Adrenal gland (tissue), 9 donors: ENCODE measurements at regions not wholly inside any gene's neighbourhood (a gene's known extent, or its start where the extent isn't known, plus 50 kb on each side); places are given as distances from the start of the nearest gene placed in this dataset.

Source experiments
- DNase-seq, 7 donors: peaks; one replicate each; pipeline ENCODE4 v3.0.0-alpha.2; 2019 to 2020
- H3K27ac ChIP-seq, 5 donors: fragments of 200-600 bp; sonication (generic) in 4 of 5; 1 replicate in 3 of 5; 2 replicates in 2 of 5; pipeline versions ENCODE4 v1.5.1 to v1.8.0; 2016 to 2020; ENCODE audit warnings: mild to moderate bottlenecking in 1 of 5
- H3K27me3 ChIP-seq: fragments of 200-600 bp; 2 replicates; pipeline ENCODE4 v1.8.0; 2021
- H3K36me3 ChIP-seq, 2 donors: fragments of 200-600 bp; replicated peaks in 1 of 2; 1 replicate in 1 of 2; 2 replicates in 1 of 2; pipeline versions ENCODE4 v1.5.1 to v1.8.0; 2018 to 2022
- H3K4me1 ChIP-seq, 2 donors: fragments of 200-600 bp; replicated peaks in 1 of 2; 1 replicate in 1 of 2; 2 replicates in 1 of 2; pipeline versions ENCODE4 v1.5.1 to v1.8.0; 2018 to 2021
- H3K4me3 ChIP-seq, 4 donors: fragments of 200-600 bp; sonication (generic) in 3 of 4; one replicate each; pipeline ENCODE4 v1.5.1; 2016 to 2018
- H3K9me3 ChIP-seq, 3 donors: fragments of 200-600 bp; sonication (generic) in 1 of 3; replicated peaks in 1 of 3; 1 replicate in 2 of 3; 2 replicates in 1 of 3; pipeline versions ENCODE4 v1.5.1 to v1.8.0; 2016 to 2021
- POLR2A ChIP-seq, 2 donors: fragments of 450-650 bp; IDR thresholded peaks; one replicate each; pipeline ENCODE4 v1.6.1; 2017; ENCODE audit warnings: antibody characterized with exemption in 2 of 2, mild to moderate bottlenecking in 2 of 2, moderate library complexity in 1 of 2
- WGBS, 4 donors: extraction: QIAGEN DNeasy Blood & Tissue Kit in 2 of 4; methylation state at CpG; one replicate each; pipeline versions ENCODE4 v1.1.5 to v1.1.7; 2013 to 2017; 5-methylcytosine and 5-hydroxymethylcytosine counted together
- intact Hi-C, 2 donors: fragments of 100-400 bp; cut with DNase I; formaldehyde crosslinking; loops; one replicate each; pipeline versions ENCODE4 v1.14.1 to v1.15.0; 2022 to 2023
- TF ChIP-seq, protein P1 (sequence below), 6 experiments: fragments of 450-650 bp in 4 of 6; fragments of 200-600 bp in 2 of 6; sonication (generic) in 1 of 6; IDR thresholded peaks; 1 replicate in 5 of 6; 2 replicates in 1 of 6; pipeline versions ENCODE4 v1.5.1 to v1.8.0; 2016 to 2021; ENCODE audit warnings: antibody characterized with exemption in 6 of 6, mild to moderate bottlenecking in 2 of 6, moderate library complexity in 1 of 6
- donor health status: healthy with polysubstance abuse.
- donor health status: Bipolar disorder and iron deficiency.
- donor health status: DM: yes; HTN: yes; CAD: no.
- donor health status: DM: no; HTN: no; CAD: no.
- donor health status: DM: no; HTN: no; CAD: no.

DNA sequence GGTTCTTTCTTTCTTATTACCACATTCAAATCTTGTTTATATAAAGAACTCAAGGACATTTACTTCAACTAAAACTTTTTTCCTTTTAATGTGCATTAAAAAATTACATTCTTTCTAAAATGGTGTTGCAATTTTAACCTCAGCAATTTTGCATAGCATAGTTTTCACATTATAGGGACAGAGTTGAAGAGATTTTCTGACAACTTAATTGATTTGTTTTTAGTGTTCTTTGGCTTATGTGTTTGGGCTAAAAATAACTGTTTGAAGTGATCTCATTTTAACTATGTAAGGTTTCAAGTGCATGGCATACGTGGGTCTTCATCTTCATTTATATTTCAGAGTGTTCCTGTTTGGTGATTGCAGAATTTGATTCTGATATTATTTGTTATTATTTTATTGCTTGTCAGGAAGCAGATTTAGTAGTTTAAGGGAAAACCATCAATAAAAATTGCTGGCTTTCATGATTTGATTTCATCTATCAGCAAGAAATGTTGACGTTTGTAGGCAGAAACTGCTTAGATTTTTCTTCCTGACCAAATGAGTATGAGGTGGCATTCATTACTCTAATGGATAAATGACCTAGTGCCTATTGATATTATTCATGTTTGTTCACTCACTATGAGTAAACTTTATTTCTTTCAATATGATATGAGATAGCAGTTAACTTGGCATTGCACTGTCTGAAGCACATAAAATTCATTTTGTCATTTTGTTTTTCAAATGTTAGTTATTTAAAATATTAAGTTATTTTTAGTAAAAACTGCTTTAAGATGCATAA is 398.4 kb downstream of the NUP35 start:
- Histone ChIP-seq H3K27ac (no peak overlapping the region), H3K36me3 (no peaks in the 10 kb centered on the region), H3K4me3 (no peak overlapping the region), H3K27me3 (no peaks in the 10 kb centered on the region), H3K4me1 (no peaks in the 10 kb centered on the region), H3K9me3 (no peaks in the 10 kb centered on the region)
- WGBS, 4 donors = 36 to 39% (median 37%) methylated on average over 2 of the region's 2 CpGs
- intact Hi-C loops = no loop called here
- no peak for TF ChIP-seq POLR2A (IDR thresholded peaks at IDR 0.05)
- TF ChIP-seq, protein P1, sequence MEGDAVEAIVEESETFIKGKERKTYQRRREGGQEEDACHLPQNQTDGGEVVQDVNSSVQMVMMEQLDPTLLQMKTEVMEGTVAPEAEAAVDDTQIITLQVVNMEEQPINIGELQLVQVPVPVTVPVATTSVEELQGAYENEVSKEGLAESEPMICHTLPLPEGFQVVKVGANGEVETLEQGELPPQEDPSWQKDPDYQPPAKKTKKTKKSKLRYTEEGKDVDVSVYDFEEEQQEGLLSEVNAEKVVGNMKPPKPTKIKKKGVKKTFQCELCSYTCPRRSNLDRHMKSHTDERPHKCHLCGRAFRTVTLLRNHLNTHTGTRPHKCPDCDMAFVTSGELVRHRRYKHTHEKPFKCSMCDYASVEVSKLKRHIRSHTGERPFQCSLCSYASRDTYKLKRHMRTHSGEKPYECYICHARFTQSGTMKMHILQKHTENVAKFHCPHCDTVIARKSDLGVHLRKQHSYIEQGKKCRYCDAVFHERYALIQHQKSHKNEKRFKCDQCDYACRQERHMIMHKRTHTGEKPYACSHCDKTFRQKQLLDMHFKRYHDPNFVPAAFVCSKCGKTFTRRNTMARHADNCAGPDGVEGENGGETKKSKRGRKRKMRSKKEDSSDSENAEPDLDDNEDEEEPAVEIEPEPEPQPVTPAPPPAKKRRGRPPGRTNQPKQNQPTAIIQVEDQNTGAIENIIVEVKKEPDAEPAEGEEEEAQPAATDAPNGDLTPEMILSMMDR (IDR thresholded peaks at IDR 0.05) = no peak
- DNase-seq = no peak

DNA sequence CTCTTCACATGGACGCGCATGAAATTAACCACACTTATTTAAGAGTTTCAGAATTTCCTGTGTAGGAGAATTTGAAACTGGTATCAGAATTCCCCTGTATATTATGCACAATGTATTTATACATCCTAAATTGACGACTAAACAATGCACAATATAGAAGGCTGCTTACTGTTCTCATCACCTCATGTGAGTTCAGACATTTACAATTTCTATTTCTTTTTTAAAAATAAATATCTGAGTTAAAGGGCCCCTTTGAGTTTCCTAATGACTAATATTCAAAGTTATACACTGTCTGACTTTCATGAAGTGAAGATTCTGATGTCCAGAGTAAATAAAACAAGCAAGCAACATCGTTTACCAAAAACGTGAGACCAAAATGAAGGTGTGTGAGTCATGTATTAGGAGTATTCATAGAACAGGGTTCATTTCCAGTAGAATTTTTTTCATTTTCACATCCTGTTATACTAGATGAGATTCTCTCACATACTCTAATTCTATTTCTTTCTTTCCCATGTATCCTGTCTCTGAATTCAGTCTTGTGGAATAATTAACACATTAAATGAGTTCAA is 406.2 kb downstream of the NUP35 start:
- no peak overlapping the region for H3K27ac ChIP-seq
- no peaks in the 10 kb centered on the region for H3K4me1 ChIP-seq
- no peaks in the 10 kb centered on the region for H3K9me3 ChIP-seq
- no peak for DNase-seq
- H3K36me3 ChIP-seq = no peaks in the 10 kb centered on the region
- 45 to 49% (median 46%) methylated on average over 5 of the region's 5 CpGs for WGBS, 4 donors
- intact Hi-C loops = no loop called here
- H3K4me3 ChIP-seq = no peak overlapping the region
- TF ChIP-seq POLR2A (IDR thresholded peaks at IDR 0.05) = no peak
- TF ChIP-seq, protein P1 (IDR thresholded peaks at IDR 0.05) = no peak
- no peaks in the 10 kb centered on the region for H3K27me3 ChIP-seq

GRCh38 chr2:183532514-183532913 is 408.3 kb downstream of the NUP35 start:
- H3K4me3 ChIP-seq = no peak overlapping the region
- 46 to 57% (median 51%) methylated on average over 3 of the region's 3 CpGs for WGBS, 4 donors
- no peaks in the 10 kb centered on the region for H3K9me3 ChIP-seq
- H3K36me3 ChIP-seq = no peaks in the 10 kb centered on the region
- H3K27me3 ChIP-seq = no peaks in the 10 kb centered on the region
- no peaks in the 10 kb centered on the region for H3K4me1 ChIP-seq
- no peak overlapping the region for H3K27ac ChIP-seq
- intact Hi-C loops = no loop called here
- TF ChIP-seq, protein P1 (IDR thresholded peaks at IDR 0.05) = no peak
- TF ChIP-seq POLR2A (IDR thresholded peaks at IDR 0.05) = no peak
- no peak for DNase-seq

GRCh38 chr2:183533021-183533420 is 408.8 kb downstream of the NUP35 start:
- DNase-seq = no peak
- TF ChIP-seq POLR2A (IDR thresholded peaks at IDR 0.05) = no peak
- TF ChIP-seq, protein P1 (IDR thresholded peaks at IDR 0.05) = no peak
- H3K27ac ChIP-seq = no peak overlapping the region
- H3K4me3 ChIP-seq = no peak overlapping the region
- no peaks in the 10 kb centered on the region for H3K36me3 ChIP-seq
- H3K4me1 ChIP-seq = no peaks in the 10 kb centered on the region
- no peaks in the 10 kb centered on the region for H3K27me3 ChIP-seq
- WGBS, 4 donors = 23 to 37% (median 30%) methylated on average over 2 of the region's 2 CpGs
- intact Hi-C loops = no loop called here
- no peaks in the 10 kb centered on the region for H3K9me3 ChIP-seq
